HG03097 (cell line): ENCODE measurements at regions not wholly inside any gene's neighbourhood (a gene's known extent, or its start where the extent isn't known, plus 50 kb on each side); places are given as distances from the start of the nearest gene placed in this dataset.

Source experiments
- ATAC-seq: cut with Tn5 transposase; IDR thresholded peaks from one replicate; pipeline ENCODE4 v1.9.1; 2021; ENCODE audit not compliant: unreplicated experiment, low FRiP score

DNA sequence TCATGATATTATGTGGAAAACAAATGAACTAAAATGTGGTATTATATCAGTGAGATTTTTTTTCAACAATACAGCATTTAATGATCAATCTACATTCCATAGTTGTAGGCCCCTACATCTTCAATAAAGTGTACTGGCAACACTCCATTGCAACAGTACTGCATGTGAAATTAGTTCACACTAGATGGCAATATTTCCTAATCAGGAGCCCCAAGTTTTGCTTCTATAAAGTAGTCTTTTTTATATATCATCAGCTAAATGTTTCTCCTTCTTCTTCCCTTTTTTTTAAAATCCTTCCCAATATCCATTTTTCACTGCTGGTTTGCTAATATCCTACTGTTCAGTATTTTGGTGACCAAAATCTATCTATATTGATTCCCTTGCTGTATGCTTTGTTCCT is 528.3 kb upstream of the ATXN8OS start:
- no peak for ATAC-seq

DNA sequence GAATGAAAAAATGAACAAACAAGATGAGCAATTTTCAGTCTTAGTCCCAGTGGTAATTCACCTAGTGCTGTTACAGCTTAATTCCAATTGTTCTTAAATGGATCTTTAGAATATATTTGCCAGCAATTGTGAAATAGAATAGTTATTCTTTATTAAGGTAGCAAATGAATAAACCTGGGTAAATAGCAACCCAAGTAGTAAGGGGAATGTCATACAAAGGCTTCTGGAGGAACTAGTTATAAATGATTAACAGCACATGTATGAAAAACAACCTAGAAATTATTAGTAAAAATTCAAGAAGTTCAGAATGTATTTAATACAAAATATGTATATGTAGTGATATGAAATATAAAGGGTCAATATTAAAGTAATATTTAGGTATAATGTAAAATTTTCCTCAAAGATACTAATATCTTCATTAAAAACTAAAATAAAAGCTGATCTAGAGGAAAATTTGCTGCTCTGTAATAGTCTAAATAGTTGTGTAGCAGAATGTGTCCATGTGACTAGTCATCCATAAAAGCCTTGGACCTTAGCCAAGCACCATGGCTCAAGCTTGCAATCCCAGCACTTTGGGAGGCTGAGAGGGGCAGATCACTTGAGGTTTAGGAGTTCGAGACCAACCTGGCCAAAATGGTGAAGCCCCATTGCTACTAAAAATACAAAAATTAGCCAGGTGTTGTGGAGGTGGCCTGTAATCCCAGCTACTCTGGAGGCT is 535.9 kb upstream of the ATXN8OS start:
- no peak for ATAC-seq

DNA sequence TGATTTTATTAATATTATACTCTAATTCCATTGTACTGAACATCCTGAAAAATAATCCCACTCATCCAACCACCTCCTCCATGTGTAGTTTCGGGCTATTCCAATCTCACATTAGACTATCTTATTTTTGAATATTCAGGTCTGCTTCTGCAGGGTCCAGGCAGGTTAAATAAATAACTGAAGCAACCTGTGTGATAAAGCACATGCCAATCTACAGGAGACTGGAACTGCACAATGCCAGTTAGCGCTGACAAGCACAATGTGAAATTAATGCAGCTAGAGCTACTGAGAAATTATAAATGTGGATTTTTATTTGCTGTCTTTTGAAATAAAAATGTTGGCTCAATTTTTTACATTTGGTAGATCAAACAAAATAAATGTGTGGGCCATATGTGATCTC is 540.1 kb upstream of the ATXN8OS start:
- no peak for ATAC-seq

DNA sequence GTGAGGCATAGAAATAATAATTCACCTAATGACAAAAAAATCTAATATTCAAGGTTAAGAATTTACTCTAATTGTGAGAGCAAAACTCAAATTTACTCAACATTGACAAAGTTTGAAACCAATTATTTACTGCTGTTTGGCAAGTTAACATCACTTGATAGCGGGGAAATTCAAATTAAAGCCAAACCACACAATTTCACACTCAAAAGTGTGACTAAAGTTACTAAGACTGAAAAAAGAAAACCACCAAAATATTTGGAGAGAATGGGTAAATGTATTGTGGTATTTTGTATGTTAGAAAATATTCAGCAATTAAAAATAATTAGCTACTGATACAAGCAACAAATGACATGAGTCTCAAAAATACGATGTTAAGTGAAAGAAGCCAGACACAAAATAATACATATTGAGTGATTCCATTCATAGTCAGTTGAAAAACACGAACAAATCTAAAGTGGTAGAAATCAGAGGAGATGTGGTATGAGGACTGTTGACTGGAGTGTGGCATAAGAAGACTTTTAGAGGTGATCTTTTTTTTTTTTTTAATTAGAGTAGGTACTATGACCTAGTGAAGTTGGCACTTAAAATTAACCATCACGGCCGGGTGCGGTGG is 541.4 kb upstream of the ATXN8OS start:
- no peak for ATAC-seq

DNA sequence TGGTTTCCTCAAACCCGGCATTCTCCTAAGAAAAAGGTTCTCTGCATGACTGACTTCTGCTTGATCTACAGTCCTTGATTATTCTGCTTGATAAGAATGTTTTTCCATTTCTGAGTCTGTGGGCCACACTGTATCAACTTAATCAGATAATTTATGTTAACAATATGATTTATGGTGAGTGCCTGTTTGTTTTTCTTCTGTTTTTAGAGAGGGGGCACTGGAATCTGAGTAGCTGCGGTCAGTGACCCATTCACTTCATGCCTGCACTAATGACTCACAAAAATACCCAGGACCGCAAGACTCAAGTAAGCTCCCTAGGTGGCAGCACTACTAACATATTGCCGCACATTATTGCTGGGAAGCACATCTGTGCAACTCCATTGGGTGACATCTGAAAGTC is 542.3 kb upstream of the ATXN8OS start:
- no peak for ATAC-seq

DNA sequence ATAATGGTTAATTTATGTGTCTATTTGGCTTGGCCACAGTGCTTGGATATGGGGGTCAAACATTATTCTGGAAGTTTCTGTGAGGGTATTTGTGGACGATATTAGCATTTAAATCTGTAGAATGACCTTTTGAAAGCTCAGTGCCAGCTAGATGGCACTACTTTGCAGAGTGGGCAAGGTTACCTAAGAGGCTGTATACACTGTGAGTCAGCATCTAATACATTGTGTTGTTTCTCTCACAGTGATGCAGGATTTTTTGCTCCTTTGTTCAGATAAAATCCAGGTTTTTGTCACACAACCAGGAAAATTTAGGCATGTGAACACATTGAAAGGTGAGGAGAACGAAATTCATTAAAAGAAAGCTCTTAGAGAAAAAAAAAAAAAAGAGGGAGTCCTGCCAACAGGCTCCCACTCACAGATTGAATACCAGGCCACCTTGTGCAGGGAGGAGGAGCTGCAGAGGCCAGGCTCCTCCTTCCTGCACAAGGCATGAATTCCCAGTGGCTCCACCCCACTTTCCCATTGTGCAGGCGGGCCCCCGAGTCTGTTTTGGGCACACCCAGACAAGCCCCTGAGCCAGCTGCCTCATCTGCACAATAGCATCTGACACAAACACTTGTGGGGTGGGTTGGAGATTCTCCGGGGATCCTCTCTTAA is 551.0 kb upstream of the ATXN8OS start:
- ATAC-seq: no peak

DNA sequence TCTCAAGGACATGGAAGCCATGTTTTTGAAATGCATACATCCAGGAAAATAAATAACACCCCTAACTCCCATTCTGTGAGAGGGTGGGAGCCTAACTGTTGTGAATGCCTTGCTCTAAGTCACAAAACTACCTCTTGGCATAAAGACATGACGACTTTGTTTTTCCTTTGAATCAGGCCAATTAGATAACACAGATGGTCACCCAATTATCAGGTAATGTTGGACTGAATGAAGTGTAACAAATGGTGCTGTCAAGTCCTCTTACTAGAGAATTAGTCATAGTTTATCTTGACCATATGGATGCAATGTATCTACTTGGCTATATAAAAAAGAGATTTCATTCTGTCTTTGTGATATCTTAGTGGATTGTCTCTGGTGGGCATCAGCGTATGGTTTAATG is 553.6 kb upstream of the ATXN8OS start:
- no peak for ATAC-seq

DNA sequence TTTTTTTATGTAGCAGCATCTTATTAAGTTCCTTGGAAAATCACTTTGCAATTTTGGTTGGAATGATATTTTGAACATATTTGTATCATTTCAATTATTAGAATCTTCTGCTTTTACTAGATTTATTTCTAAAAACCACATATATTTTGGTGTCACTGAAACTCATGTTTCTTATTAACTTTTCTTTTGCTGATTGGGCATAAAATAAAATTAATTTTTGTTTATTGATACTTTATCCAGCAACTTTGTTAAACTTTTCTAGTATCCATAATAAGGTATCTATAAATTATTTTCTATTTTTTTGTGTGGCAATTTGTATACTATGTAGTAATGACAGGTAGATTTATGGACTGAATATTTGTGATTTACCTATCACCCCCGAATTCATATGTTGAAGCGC is 556.4 kb upstream of the ATXN8OS start:
- no peak for ATAC-seq

DNA sequence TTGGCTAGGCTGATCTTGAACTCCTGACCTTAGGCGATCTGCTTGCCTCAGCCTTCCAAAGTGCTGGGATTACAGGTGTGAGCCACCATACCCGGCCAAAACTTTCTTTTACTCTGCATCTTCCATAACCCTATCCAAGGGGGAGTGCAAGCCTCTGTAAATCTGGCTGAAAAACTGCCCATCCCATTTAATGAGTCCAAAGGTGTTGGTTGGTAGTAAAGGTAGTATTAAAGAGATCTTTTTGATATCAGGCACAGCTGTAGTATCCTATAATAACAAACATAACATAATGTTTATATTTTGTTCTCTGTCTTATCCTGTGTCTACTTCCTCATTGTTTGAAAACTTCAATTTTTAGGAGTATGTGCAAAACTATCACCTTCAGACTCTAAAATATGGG is 559.8 kb upstream of the ATXN8OS start:
- no peak for ATAC-seq

DNA sequence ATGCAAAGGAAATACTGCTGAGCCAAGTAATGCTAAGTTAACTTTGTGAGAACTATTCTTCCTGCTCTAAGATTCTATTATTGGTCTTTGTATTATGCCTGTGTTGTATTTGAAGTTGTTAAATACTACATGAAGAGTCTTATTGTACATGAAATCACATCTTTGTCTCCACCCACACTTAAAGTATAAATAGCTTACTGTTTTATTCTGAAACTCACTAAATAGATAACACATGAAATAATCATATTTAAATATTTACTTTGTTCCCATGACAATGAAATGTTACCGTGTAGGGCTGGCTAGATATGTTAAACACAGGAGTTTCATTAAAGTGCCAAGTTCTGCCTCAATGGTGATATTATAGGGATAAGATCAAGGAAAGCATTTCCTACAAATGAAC is 562.1 kb upstream of the ATXN8OS start:
- no peak for ATAC-seq

DNA sequence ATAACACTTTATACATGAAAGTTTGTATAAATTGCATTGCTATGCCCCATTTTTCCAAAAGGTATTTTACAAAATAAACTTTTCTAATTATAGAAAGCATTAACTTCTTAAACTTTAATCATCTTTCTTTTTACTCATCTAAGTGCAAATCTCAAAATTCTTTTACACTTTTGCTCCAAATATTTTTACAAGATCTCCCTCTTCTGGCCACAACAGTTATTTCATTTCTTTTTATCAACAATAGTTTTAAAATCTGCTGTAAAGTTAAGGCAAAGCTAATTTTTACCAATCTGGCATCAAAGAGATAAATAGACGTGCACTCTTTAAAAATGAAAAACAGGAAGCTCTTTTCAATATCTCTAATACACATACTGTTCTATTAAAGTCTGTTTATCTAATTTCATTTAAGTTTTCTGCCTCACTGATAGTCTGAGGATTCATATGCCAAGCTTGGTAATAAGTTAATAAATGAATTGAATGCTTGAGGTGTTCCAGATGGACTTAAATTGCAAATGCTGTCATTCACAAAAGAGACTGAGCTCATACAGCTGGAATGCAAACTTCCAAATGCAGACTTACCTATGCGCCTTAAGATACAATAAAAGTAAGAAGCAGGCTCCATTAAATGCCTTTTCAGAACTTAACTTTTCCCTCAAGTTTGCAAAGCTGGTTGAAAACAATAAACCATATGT is 583.0 kb upstream of the ATXN8OS start:
- no peak for ATAC-seq

DNA sequence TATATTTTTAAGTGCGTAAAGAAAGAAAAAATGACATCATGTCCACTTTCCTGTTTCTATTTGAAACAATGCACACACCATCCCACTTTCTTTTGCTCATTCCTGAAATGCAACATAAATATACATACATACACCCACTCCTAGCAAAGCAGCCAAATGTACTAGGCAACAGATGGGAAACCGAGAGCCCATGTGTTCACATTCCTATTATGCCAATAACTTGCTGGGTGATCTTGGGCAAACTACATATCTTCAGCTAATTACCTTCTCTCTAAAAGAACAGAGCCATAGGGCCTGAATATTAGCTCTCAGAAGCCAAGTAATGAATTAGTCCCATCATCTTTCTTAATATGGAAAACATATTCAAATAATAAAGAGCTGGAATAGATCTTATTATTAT is 610.6 kb upstream of the ATXN8OS start:
- no peak for ATAC-seq

DNA sequence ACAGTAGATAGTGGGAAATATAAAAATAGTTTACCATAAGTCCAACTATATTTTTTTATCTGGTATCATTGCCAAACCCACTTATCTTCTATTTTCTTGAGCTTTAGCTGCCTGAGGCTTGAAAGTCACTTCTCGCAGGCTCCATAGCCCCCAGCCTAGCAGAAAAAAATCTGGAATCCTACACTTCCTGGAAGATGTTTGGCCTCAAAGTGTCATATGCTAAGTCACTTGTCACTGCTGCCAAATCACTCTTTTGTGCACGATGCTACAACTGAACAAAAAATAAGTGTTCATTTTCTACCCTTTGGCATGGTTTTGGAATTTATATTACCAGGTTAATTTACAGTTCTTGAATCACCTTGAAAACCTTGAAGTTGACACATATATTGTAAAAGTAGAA is 612.5 kb upstream of the ATXN8OS start:
- no peak for ATAC-seq

DNA sequence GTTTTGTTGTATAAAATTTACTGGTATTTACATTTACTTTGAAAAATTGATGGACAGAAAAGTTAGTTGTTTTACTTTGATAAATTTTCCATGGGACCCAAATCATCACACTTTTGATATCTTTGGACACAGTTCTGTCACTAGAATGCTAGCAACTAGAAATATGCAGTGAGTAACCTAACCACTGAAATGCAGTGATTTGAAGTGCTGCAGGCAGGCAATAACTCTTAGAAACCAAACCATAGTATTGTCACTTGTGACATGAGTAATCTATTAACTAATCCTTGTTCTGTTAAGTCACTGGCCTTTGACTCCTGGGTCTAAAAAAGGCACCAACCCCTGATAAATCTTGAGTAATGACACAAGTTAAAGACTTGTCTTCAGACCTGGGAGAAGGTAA is 620.0 kb upstream of the ATXN8OS start:
- ATAC-seq: no peak

DNA sequence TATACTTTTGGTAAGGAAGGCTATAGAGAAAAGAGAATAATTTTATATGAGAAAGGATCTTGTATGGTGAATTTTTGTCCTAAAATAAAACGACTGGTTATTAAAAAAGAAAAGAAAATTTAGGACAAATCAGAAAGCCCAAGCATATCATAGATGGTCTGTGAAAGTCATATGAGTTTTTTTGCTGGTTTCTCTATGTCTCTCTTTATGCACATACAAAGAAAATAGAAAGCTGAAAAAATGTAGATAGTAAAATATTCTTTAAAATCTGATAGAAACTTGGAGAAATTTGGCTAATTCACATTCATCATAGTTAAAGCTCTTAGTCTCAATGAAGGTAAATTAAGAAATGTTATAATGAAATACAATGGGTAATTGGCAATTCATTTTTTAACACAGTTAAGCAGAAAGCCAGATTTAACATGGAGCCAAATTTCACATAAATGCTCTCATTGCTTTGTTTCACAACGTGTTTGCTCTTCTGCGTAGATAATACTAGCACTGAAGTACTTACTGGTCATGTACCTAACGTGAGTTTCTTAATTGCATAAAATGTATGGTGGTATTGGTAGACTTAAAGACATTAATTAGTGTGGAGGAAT is 621.5 kb upstream of the ATXN8OS start:
- no peak for ATAC-seq

DNA sequence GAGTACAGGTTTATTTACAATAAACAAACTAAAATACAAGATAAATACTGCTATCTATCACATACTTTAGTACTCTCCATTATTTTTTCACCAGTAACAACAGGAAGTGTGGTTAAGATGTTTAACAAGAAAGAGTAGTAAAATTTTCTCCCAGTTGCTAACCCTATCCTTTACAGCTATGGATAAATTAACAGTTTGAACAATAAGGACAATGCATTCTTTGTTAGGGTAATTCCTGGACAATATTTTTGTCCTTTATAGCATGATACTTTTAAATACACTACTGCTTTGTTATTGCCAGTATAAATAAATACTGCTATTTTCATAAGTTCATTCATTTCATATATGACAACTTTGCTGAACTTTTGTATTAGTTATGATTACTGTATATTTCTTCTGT is 630.2 kb upstream of the ATXN8OS start:
- ATAC-seq: no peak

DNA sequence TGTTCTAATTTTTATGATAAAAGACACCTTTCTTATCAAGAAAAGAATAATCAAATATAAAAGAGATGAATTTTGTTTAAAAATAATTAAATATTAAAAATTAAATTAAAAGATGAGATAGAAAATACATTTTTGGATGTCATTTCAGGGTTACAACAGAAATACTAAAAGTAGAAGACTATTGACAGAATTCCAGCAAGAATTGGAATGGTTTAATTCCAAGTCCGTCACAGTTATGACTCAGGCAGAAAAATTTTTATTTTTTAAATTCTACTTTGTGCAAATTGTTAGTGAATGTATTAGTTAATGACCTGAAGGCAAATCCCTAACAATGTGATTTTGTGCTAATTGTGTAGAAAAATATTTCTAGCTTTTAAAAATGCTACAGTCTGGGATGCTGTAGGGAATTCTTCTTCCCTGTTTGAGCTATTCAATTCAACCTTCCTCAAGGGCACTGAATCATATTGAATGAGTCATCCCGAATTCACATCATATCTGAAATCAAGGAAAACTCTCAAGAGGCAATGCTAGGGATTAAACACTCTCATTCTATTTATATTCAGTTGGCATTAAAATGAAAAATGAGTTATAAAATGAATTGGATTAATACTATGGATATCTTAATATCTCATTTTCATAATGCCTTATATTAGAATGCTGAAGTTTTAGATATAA is 633.5 kb upstream of the ATXN8OS start:
- no peak for ATAC-seq

DNA sequence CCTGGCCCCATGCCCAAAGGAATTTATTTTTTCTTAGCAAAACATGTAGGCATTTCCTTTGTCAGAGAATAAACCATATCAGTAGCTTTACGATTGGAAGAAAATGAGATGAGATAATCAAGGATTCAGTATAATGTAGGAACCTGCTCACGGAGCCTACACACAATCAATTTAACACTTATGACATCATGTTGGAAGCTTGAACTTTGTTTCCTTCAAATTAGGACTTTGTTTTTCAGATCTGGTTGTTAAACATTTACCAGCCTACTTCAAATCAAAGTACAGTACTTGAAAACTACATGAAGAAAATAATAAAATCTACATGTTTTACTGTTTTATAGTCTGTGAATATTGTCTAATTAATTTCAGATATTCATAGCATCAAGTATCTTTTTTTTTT is 639.0 kb upstream of the ATXN8OS start:
- ATAC-seq: no peak

DNA sequence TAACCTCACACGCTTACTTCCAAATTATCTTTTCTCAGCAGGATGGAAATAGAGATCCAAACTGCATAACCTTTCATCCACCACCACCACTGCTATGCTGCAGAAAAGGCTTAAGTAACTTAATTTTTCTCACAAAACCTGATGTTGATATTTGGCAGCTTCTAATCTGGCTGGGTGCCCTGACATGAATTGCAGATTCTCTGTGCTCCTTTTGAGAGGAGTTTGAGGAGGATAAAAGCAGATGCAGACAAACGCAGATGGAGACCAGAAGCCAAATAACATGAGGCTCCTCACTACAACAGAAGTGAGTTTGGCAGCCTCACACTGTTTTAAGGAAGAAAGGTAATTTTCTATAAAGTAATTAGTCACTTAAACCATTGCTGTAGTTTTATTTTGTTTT is 646.2 kb upstream of the ATXN8OS start:
- no peak for ATAC-seq

DNA sequence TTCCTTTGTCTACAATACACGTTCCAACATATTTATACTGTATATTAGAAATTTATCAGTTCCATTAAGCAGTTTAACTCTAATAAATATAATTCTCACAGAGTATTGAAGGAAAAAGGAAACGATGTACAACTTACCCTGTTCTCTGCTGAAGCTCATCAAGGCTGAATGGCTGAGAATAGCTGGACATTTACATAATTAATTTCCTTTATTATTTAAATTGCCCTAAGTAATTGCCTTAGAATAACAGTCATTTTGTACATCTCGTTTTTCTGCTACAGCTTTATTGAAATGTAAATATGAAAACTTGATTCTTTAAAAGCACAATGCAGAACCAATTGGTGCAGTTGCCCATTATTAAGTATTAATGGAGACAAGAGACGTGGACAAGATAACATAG is 648.3 kb upstream of the ATXN8OS start:
- no peak for ATAC-seq

DNA sequence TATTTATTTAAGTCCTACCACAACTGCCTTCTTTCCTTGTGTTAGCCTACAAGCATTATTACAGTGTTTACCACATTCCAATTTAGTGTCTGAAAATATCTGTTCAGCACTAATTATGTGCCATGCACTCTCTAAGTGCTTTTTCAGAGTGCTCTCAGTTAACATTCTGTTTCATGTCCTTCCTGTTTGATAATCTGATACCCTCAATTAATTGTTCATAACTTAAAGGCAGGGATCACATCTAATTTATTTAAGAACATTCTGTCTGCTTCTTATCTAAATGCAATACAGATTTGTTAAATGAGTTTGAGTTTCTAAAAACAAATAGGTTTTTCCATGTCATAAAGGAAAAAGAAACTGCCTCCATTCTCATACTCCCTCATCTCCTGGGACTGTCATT is 649.6 kb upstream of the ATXN8OS start:
- ATAC-seq: no peak
